HG02678 (cell line): ENCODE measurements at regions not wholly inside any gene's neighbourhood (a gene's known extent, or its start where the extent isn't known, plus 50 kb on each side); places are given as distances from the start of the nearest gene placed in this dataset.

Source experiments
- ATAC-seq: cut with Tn5 transposase; IDR thresholded peaks from one replicate; pipeline ENCODE4 v1.9.1; 2021; ENCODE audit warnings: mild to moderate bottlenecking, moderate library complexity; ENCODE audit not compliant: unreplicated experiment

GRCh38 chr13:53800011-53800410, 771.4 kb downstream of the OLFM4 start:
- no peak for ATAC-seq

DNA sequence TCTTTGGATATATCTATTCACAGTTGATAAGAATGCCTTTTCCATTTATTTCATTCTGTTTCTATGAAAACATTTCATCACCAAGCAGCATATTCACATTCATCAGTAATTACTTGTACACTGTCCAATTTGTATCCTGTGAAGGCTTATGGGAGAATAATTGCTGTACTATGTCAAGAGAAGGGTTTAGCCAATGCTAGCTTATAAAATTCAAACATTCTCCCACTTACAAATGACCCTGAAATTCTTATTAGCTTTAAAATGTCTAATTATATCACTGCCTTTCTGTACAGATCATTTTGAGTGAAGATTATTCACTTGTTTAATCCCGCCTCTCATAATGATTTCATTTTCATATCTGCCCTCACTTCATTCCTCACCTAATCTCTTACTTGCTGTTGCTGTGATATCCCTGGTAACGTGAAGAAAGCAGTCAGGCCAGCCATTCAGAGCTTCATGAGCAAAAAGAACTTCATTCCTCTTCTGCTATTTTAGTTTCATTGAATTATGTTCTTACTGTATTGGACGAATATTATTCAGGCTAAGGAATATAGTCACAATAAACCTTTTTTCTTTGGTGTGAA, 778.7 kb downstream of the OLFM4 start:
- ATAC-seq, result no peak

DNA sequence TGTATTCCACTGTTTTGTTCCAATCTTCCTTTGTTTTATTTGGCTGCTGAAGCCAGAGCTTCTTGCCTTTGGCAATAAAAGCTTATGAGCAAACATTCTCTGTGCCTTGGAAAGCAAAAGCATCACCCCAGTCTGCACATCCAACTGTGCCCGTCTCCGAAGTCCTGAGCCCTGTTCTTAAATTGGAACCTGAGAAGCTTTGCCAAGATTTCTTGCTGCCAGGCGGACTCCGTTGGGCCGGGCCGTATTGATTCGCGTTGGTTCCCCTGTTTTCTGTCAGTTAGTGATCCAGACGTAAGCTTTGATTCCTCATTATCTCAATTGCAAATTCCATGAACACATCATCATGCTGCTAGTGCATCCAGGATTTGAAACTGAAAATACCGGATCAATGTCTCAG, 793.0 kb downstream of the OLFM4 start:
- ATAC-seq, result no peak

GRCh38 chr13:53822136-53822535, 793.5 kb downstream of the OLFM4 start:
- ATAC-seq, result no peak

GRCh38 chr13:53839461-53839860, 810.8 kb downstream of the OLFM4 start:
- ATAC-seq, result no peak

DNA sequence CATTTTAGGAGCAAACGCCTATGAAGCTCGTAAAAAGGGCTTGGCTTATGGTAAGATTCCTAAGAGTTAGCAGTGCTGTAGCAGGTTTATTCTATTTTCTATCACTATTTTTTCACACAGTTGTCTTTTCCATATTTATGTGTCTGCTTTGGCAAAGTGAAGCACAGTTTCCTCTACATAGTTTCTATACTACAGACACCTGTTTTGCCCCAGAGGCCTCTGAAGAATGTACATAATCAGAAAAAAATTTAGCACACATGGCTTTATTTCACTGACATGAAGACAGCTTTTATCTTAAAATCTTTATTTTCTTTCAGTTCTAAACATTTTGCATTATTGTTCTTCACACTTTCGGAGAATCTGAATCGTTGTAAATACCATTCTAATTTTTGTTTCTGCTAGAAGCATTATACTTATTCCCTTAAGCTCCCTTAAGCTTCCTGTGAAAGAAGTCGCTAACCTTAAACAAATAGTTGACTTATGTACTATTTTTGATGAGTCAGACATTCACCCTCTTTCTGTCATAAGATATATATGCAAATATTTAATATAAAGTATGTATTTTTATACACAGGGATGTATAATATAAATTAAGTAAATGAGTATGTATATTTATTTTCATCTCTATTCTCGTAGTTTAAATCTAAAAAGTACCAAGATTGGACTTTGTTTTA, 816.0 kb downstream of the OLFM4 start:
- ATAC-seq, result no peak

DNA sequence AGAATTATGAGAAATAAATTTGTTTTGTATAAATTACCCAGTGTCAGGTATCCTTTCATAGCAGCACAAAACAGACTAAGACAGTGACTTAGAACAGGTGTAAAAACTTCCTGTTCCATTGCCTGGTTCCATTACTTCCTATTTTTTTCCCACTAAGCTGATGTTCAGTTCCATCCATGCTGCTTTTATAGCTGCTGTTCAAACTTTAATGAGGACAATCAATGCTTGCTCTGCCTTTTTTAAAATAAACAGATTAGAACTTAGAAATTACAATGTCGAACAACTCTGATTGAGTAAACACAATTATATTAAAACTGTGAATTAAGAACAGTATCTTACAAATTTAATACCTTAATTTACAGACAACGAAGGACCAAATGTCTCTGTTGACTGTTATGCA, 818.9 kb downstream of the OLFM4 start:
- no peak for ATAC-seq

- ATAC-seq, result no peak
Observed at GRCh38 chr13:53848366-53848961, 819.9 kb downstream of the OLFM4 start.

DNA sequence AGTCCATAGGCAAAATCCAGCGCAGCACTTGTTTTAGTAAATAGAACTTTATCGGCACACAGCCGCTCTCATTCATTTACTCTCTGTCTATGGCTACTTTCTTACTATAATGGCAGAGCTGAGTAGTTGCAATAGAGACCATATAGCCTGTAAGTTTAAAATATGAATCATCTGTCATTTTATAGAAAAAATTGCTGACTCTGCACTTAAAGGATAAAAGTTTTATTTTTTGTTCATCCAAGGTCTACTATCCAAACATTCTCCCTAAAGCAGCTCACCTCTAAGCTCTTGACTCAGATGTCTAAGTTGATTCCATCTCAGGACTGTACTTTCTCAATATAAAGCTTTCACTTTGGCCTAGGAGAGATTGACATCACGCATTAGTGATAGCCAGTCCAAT, 825.7 kb downstream of the OLFM4 start:
- no peak for ATAC-seq

- ATAC-seq, result no peak
Observed at GRCh38 chr13:53856573-53857195, 828.1 kb downstream of the OLFM4 start.

DNA sequence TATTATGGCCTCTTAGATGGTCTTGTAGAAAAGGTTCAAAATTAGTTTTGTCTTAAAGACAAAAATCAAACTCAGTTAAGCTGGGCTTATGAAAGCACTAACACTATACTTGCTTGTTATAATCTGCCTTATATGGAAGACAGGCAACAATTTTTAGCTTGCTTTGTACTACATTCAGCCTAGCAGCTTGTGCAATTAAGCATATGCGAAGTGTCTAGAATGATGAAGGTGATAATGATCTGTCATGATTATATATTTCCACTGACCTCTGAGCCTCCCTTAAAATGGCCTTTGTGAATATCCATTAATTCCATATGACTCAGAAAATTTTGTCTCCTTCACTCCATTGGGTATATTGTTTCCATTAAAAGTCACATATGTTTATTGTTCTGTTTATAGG, 834.9 kb downstream of the OLFM4 start:
- no peak for ATAC-seq

GRCh38 chr13:53873558-53873957, 844.9 kb downstream of the OLFM4 start:
- no peak for ATAC-seq

DNA sequence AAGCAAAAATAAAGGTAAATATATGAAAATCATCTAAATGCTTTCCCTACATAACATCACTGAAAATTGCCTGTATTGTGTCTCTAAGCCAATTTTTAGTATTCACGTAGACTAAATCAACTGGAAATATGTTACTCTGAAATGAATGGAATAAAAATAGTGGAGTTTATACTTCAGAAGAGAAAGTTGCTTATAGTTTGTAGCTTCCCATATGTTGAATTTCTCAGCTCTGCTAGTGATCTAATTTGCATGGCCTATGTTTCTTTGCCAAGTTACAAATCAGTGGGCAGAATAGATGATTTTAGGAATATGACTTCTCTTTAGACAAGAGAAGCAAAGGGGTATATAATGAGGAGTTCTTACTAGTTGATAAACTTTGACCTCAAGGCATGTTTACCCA, 850.2 kb downstream of the OLFM4 start:
- ATAC-seq, result no peak

DNA sequence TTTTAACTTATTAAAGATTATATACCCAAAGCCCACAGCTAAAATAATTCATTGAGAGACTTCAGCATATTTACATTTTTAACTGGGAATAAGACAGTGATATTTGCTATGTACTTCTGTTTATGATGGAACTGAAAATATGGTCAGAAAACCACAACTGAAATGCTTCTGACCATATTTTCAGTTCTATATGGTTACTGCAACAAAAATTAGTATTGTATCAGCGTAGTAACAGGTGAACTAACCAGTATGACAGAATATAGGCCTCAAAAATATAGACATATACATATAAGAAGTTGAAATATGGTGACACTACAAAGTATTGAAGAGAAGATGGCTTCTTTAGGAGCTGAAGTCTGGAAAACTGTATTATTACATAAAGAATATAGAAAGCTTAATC, 857.4 kb downstream of the OLFM4 start:
- ATAC-seq, result no peak

- no peak for ATAC-seq
Observed at GRCh38 chr13:53890696-53891095, 862.1 kb downstream of the OLFM4 start.

DNA sequence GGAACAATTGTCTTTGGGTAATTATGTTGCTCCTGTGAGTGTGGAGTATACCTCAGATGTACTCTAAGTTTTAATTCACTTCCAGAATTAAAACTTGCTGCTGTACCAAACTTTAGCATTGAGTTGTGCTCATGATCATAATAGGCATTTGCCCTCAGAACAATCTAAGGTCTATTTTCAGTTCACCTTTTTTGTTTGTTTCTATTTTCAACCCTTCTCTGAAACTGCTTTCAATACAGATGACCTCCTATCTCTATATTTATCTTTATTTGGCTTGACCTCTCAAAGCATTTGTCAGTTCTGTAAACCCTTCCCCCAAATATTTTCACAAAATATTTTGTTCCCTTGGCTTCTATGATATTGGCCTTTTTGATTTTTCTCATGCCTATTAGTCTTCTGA, 873.0 kb downstream of the OLFM4 start:
- no peak for ATAC-seq

DNA sequence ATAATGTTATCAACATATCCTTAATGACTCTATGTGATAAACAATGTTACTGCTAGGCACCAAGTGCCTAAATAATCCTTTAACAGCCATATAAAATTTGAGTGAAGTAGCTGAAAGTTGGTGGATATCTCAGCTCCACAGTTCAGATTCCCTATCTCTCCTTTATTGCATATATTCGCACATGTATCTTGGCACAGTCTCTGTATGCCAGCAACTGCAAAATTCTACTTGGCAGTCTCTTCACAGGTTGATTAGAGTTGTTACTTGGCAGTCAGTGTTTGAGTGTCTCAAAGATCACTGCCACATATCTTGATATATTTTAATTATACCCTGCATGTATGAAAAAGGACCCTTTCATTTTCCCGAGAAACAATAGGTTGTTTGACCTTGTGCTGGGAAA, 879.3 kb downstream of the OLFM4 start:
- ATAC-seq, result no peak

DNA sequence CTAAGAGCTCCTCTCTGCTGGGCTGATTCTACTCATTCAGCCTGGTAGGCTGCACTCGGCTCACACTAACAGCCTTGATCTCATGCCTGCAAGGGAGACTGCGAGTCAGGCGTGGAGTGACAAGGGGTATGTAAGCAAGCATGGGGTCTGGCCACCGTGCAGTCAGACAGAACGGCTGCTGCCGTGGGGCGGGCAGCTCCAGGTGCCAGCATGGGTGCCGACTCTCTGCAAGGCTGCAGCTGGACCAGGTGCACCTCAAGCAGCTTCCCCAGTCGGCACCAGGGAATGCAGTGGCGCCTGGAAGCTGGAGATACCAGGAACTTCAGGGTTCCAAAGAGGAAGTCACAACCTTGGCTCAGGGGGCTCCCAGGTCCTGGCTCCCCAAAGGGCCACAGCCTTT, 892.3 kb downstream of the OLFM4 start:
- no peak for ATAC-seq

- ATAC-seq, result no peak
Observed at GRCh38 chr13:53921473-53921872, 892.9 kb downstream of the OLFM4 start.

DNA sequence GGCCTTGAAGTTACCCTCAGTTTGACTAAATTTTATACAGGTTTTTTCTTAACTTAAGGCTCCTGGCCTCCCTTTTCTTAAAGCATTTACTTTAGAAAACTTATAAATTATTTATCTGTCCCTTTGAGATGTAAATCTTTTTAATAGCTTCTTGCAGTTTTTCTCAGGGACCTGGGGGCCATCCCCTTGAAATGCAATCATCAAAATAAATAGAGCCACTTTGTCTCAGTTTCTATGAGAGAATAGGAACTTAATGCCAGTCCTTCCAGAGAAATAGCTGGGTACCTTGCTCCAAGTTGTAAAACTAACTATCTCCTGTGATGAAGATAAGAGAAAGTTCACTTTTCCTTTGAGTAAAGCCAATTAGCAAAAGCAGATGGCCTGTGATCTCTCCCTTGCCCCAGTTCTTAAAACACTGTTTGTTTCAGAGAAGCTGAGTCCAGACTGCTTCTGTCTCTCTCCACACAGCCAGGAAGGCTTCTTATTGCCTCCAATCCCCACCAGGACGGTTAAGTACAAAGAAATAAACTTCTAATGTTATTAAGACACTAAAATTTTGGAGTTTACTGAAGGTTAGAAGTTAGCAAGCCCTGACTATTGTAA, 913.1 kb downstream of the OLFM4 start:
- ATAC-seq, result no peak

DNA sequence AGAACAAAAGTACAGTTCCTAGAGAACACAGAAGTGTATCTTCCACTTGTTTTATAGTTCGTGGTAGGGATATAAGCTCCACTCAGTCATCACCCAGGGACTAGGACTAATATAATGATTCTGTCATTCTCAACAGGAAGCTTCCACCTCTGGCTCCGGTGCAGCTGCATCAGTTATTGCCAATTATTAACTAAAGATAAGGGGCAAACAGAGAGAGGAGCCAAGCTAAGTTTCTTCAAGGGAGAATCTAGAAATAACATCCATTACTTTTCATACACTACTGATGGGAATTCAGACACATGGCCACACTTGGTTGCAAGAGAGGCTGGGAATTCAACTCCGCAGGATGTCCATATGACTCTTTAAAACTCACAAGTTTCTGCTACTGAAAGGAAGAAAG, 917.9 kb downstream of the OLFM4 start:
- no peak for ATAC-seq

- no peak for ATAC-seq
Observed at GRCh38 chr13:53953183-53953582, 924.6 kb downstream of the OLFM4 start.
